ENCODE measurements at regions not wholly inside any gene's neighbourhood (a gene's known extent, or its start where the extent isn't known, plus 50 kb on each side); places are given as distances from the start of the nearest gene placed in this dataset.

GRCh38 chr5:175230299-175230698, 213.7 kb downstream of the DRD1 start:
- TF ChIP-seq POLR2A (IDR thresholded peaks at IDR 0.05; ENCODE audit: extremely low read depth, insufficient read length), result no peak
- no peak for TF ChIP-seq CTCF (IDR thresholded peaks at IDR 0.05; ENCODE audit: low read depth, low read length)
- TF ChIP-seq, protein P1, sequence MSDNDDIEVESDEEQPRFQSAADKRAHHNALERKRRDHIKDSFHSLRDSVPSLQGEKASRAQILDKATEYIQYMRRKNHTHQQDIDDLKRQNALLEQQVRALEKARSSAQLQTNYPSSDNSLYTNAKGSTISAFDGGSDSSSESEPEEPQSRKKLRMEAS (IDR thresholded peaks at IDR 0.05; ENCODE audit: low read depth, low read length), result no peak

Measured in NB4 (cell line).